MG63 (cell line): ENCODE measurements at regions not wholly inside any gene's neighbourhood (a gene's known extent, or its start where the extent isn't known, plus 50 kb on each side); places are given as distances from the start of the nearest gene placed in this dataset.

Source experiments
- DNase-seq: peaks from one replicate; pipeline ENCODE4 v3.0.0-alpha.2; 2020
- H3K27me3 ChIP-seq: fragments of 250-450 bp; sonication (Bioruptor Pico); 2 replicates; pipeline ENCODE4 v1.5.1; 2020; ENCODE audit warnings: mild to moderate bottlenecking, moderate library complexity
- H3K36me3 ChIP-seq: fragments of 250-450 bp; sonication (Bioruptor Pico); 2 replicates; pipeline ENCODE4 v1.5.1; 2020; ENCODE audit warnings: mild to moderate bottlenecking, moderate library complexity
- H3K4me3 ChIP-seq: fragments of 250-450 bp; sonication (Bioruptor Pico); 2 replicates; pipeline ENCODE4 v1.5.1; 2020; ENCODE audit warnings: mild to moderate bottlenecking, moderate library complexity
- H3K9me3 ChIP-seq: fragments of 250-450 bp; sonication (Bioruptor Pico); 2 replicates; pipeline ENCODE4 v1.5.1; 2020; ENCODE audit warnings: mild to moderate bottlenecking, moderate library complexity

GRCh38 chr1:183723571-183723970, 70.5 kb upstream of the APOBEC4 start:
- Histone ChIP-seq H3K36me3 (no peaks in the 10 kb centered on the region), H3K4me3 (no peak overlapping the region), H3K9me3 (no peaks in the 10 kb centered on the region), H3K27me3 (no peaks in the 10 kb centered on the region)
- no peak for DNase-seq

GRCh38 chr1:183721041-183721440, 67.9 kb upstream of the APOBEC4 start:
- H3K36me3 ChIP-seq: no peaks in the 10 kb centered on the region
- H3K9me3 ChIP-seq: no peaks in the 10 kb centered on the region
- no peaks in the 10 kb centered on the region for H3K27me3 ChIP-seq
- DNase-seq: no peak
- H3K4me3 ChIP-seq: no peak overlapping the region

GRCh38 chr1:183720028-183720427, 66.9 kb upstream of the APOBEC4 start:
- DNase-seq: no peak
- no peaks in the 10 kb centered on the region for H3K36me3 ChIP-seq
- no peaks in the 10 kb centered on the region for H3K27me3 ChIP-seq

GRCh38 chr1:183719289-183719688, 66.2 kb upstream of the APOBEC4 start:
- H3K27me3 ChIP-seq: no peaks in the 10 kb centered on the region
- no peak for DNase-seq
- H3K36me3 ChIP-seq: no peaks in the 10 kb centered on the region
- no peaks in the 10 kb centered on the region for H3K9me3 ChIP-seq
- H3K4me3 ChIP-seq: no peak overlapping the region

More at GRCh38 chr1:183720028-183720427, 66.9 kb upstream of the APOBEC4 start:
- Histone ChIP-seq H3K4me3 (no peak overlapping the region), H3K9me3 (no peaks in the 10 kb centered on the region)

GRCh38 chr1:183716286-183716685, 63.2 kb upstream of the APOBEC4 start:
- no peaks in the 10 kb centered on the region for H3K27me3 ChIP-seq
- H3K9me3 ChIP-seq: no peaks in the 10 kb centered on the region
- no peak overlapping the region for H3K4me3 ChIP-seq
- no peak for DNase-seq
- H3K36me3 ChIP-seq: no peaks in the 10 kb centered on the region

GRCh38 chr1:183711741-183712361, 58.7 kb upstream of the APOBEC4 start:
- H3K9me3 ChIP-seq: no peaks in the 10 kb centered on the region
- no peak overlapping the region for H3K4me3 ChIP-seq
- DNase-seq: peak; percentile 19
- no peaks in the 10 kb centered on the region for H3K36me3 ChIP-seq
- H3K27me3 ChIP-seq: no peaks in the 10 kb centered on the region

GRCh38 chr1:183711165-183711682, 58.1 kb upstream of the APOBEC4 start:
- no peaks in the 10 kb centered on the region for H3K36me3 ChIP-seq
- no peaks in the 10 kb centered on the region for H3K27me3 ChIP-seq
- no peak overlapping the region for H3K4me3 ChIP-seq
- no peak for DNase-seq
- no peaks in the 10 kb centered on the region for H3K9me3 ChIP-seq

- DNase-seq: no peak
- Histone ChIP-seq H3K9me3 (no peaks in the 10 kb centered on the region), H3K36me3 (no peaks in the 10 kb centered on the region), H3K27me3 (no peaks in the 10 kb centered on the region), H3K4me3 (no peak overlapping the region)
Measured at GRCh38 chr1:183710734-183711133, 57.6 kb upstream of the APOBEC4 start.

- no peaks in the 10 kb centered on the region for H3K27me3 ChIP-seq
- DNase-seq: no peak
- H3K36me3 ChIP-seq: no peaks in the 10 kb centered on the region
- H3K4me3 ChIP-seq: no peak overlapping the region
- no peaks in the 10 kb centered on the region for H3K9me3 ChIP-seq
Measured at GRCh38 chr1:183710333-183710732, 57.2 kb upstream of the APOBEC4 start.

- DNase-seq: no peak
- Histone ChIP-seq H3K36me3 (no peaks in the 10 kb centered on the region), H3K27me3 (no peaks in the 10 kb centered on the region), H3K9me3 (no peaks in the 10 kb centered on the region), H3K4me3 (no peak overlapping the region)
Measured at GRCh38 chr1:183704131-183704530, 51.0 kb upstream of the APOBEC4 start.
